NCI-H1105 (cell line): ENCODE measurements at regions not wholly inside any gene's neighbourhood (a gene's known extent, or its start where the extent isn't known, plus 50 kb on each side); places are given as distances from the start of the nearest gene placed in this dataset.
A peak's percentile ranks its signal among the peaks of the same experiment; 100 is the strongest.

Experiments used
- DNase-seq: peaks from one replicate; lab custom pipeline; 2025; lab: John Stamatoyannopoulos, UW

- DNase-seq: no peak
Measured at GRCh38 chr6:6704103-6705060, 115.9 kb downstream of the LY86 start.

- DNase-seq: no peak
Measured at GRCh38 chr6:6705061-6705425, 116.5 kb downstream of the LY86 start.

GRCh38 chr6:6705915-6706675 lies 117.6 kb downstream of the LY86 start:
- DNase-seq: no peak

- DNase-seq: no peak
Measured at GRCh38 chr6:6707143-6707542, 118.6 kb downstream of the LY86 start.

GRCh38 chr6:6709106-6709505 lies 120.6 kb downstream of the LY86 start:
- DNase-seq: no peak

- DNase-seq: no peak
Measured at GRCh38 chr6:6711031-6711785, 122.7 kb downstream of the LY86 start.

- DNase-seq: no peak
Measured at GRCh38 chr6:6711832-6712448, 123.4 kb downstream of the LY86 start.

GRCh38 chr6:6712449-6713403 lies 124.2 kb downstream of the LY86 start:
- DNase-seq: no peak

- DNase-seq: no peak
Measured at GRCh38 chr6:6713657-6714056, 125.1 kb downstream of the LY86 start.

GRCh38 chr6:6714118-6714897 lies 125.8 kb downstream of the LY86 start:
- DNase-seq: no peak

GRCh38 chr6:6714953-6715352 lies 126.4 kb downstream of the LY86 start:
- no peak for DNase-seq

- no peak for DNase-seq
Measured at GRCh38 chr6:6715465-6715864, 126.9 kb downstream of the LY86 start.

GRCh38 chr6:6716998-6717763 lies 128.7 kb downstream of the LY86 start:
- no peak for DNase-seq

GRCh38 chr6:6717953-6718352 lies 129.4 kb downstream of the LY86 start:
- DNase-seq: no peak

GRCh38 chr6:6721606-6722005 lies 133.1 kb downstream of the LY86 start:
- peak; percentile 52 for DNase-seq

GRCh38 chr6:6722195-6722594 lies 133.7 kb downstream of the LY86 start:
- no peak for DNase-seq

GRCh38 chr6:6723361-6723760 lies 134.8 kb downstream of the LY86 start:
- no peak for DNase-seq

- no peak for DNase-seq
Measured at GRCh38 chr6:6723921-6724538, 135.5 kb downstream of the LY86 start.
